GM08714 (cell line): ENCODE measurements at regions not wholly inside any gene's neighbourhood (a gene's known extent, or its start where the extent isn't known, plus 50 kb on each side); places are given as distances from the start of the nearest gene placed in this dataset.

Experiments
- H3K4me3 ChIP-seq: fragments of 200-500 bp; sonication (Bioruptor generic); 2 replicates; pipeline ENCODE4 v1.5.1; 2014; ENCODE audit warnings: mild to moderate bottlenecking, low read length, inconsistent platforms
- ZNF274 ChIP-seq: IDR thresholded peaks from 2 replicates; pipeline ENCODE4 v1.6.1; 2012; ENCODE audit warnings: mild to moderate bottlenecking, low read depth, low read length

GRCh38 chr20:11181966-11182365 lies 508.2 kb upstream of the JAG1 start:
- no peak overlapping the region for H3K4me3 ChIP-seq
- no peak for TF ChIP-seq ZNF274

GRCh38 chr20:11182720-11183119 lies 508.9 kb upstream of the JAG1 start:
- TF ChIP-seq ZNF274, result no peak
- no peak overlapping the region for H3K4me3 ChIP-seq

GRCh38 chr20:11186301-11187008 lies 512.7 kb upstream of the JAG1 start:
- no peak for TF ChIP-seq ZNF274
- H3K4me3 ChIP-seq, result no peak overlapping the region

- no peak for TF ChIP-seq ZNF274
- H3K4me3 ChIP-seq, result no peak overlapping the region
Measured at GRCh38 chr20:11188843-11189603, 515.2 kb upstream of the JAG1 start.

GRCh38 chr20:11190741-11191140 lies 516.9 kb upstream of the JAG1 start:
- no peak for TF ChIP-seq ZNF274
- H3K4me3 ChIP-seq, result no peak overlapping the region

GRCh38 chr20:11192106-11192505 lies 518.3 kb upstream of the JAG1 start:
- no peak for TF ChIP-seq ZNF274
- no peak overlapping the region for H3K4me3 ChIP-seq

- TF ChIP-seq ZNF274, result no peak
- H3K4me3 ChIP-seq, result no peak overlapping the region
Measured at GRCh38 chr20:11193241-11193640, 519.4 kb upstream of the JAG1 start.

- H3K4me3 ChIP-seq, result no peak overlapping the region
- TF ChIP-seq ZNF274, result no peak
Measured at GRCh38 chr20:11195169-11195568, 521.4 kb upstream of the JAG1 start.

GRCh38 chr20:11195899-11196558 lies 522.2 kb upstream of the JAG1 start:
- no peak for TF ChIP-seq ZNF274

GRCh38 chr20:11197851-11198250 lies 524.1 kb upstream of the JAG1 start:
- H3K4me3 ChIP-seq, result no peak overlapping the region
- no peak for TF ChIP-seq ZNF274

More at GRCh38 chr20:11195899-11196558, 522.2 kb upstream of the JAG1 start:
- no peak overlapping the region for H3K4me3 ChIP-seq

GRCh38 chr20:11200423-11200822 lies 526.6 kb upstream of the JAG1 start:
- no peak for TF ChIP-seq ZNF274

GRCh38 chr20:11204926-11205768 lies 531.3 kb upstream of the JAG1 start:
- H3K4me3 ChIP-seq, result no peak overlapping the region
- TF ChIP-seq ZNF274, result no peak

More at GRCh38 chr20:11200423-11200822, 526.6 kb upstream of the JAG1 start:
- H3K4me3 ChIP-seq, result no peak overlapping the region

GRCh38 chr20:11205769-11206362 lies 532.1 kb upstream of the JAG1 start:
- H3K4me3 ChIP-seq, result no peak overlapping the region
- no peak for TF ChIP-seq ZNF274

- TF ChIP-seq ZNF274, result no peak
- H3K4me3 ChIP-seq, result no peak overlapping the region
Measured at GRCh38 chr20:11207749-11208502, 534.1 kb upstream of the JAG1 start.
